ENCODE measurements at regions not wholly inside any gene's neighbourhood (a gene's known extent, or its start where the extent isn't known, plus 50 kb on each side); places are given as distances from the start of the nearest gene placed in this dataset.

- TF ChIP-seq CTCF (optimal IDR thresholded peaks at IDR 0.05 in 1 of 3, IDR thresholded peaks at IDR 0.05 in 1 of 3, conservative IDR thresholded peaks at IDR 0.05 in 1 of 3; ENCODE audit: extremely low read depth in 1 of 3, insufficient read depth in 2 of 3, low read length in 3 of 3): no peak
- no peak for TF ChIP-seq EZH2 (IDR thresholded peaks at IDR 0.05; ENCODE audit: low read length)
Measured at GRCh38 chr11:35065566-35065965, 73.4 kb upstream of the CD44 start.

All from keratinocyte (primary cell).